B cell (primary cell): ENCODE measurements at regions not wholly inside any gene's neighbourhood (a gene's known extent, or its start where the extent isn't known, plus 50 kb on each side); places are given as distances from the start of the nearest gene placed in this dataset.

Experiments
- ATAC-seq: fragments of 200-7000 bp; cut with Tn5 transposase; one replicate; pipeline ENCODE4 v1.10.0; 2021; ENCODE audit warnings: low read depth, mild to moderate bottlenecking, moderate number of reproducible peaks, moderate library complexity
- CTCF ChIA-PET: fragments of 350-600 bp; sonication (Branson Sonifier 250); formaldehyde crosslinking; loops from one replicate; lab custom pipeline; 2021; ENCODE audit warnings: antibody characterized with exemption, inconsistent platforms; lab: Charles Lee
- POLR2A ChIA-PET: fragments of 350-600 bp; sonication (Branson Sonifier 250); formaldehyde crosslinking; loops from one replicate; lab custom pipeline; 2021; ENCODE audit warnings: antibody characterized with exemption; lab: Charles Lee
- DNase-seq: peaks from one replicate; pipeline ENCODE4 v3.0.0; 2013
- H2AFZ ChIP-seq: 2 replicates; pipeline ENCODE4 v1.6.1; 2012; ENCODE audit warnings: mild to moderate bottlenecking, low read depth, low read length; ENCODE audit not compliant: insufficient read depth, poor library complexity, severe bottlenecking
- H3K27ac ChIP-seq, 2 donors: 1 replicate in 1 of 2; 2 replicates in 1 of 2; pipeline ENCODE4 v1.5.1; 2012 to 2013; ENCODE audit warnings: low read length in 2 of 2, mild to moderate bottlenecking in 2 of 2, moderate library complexity in 1 of 2
- H3K27me3 ChIP-seq, 4 experiments: fragments of 200-600 bp in 1 of 4; sonication (generic) in 1 of 4; replicated peaks in 1 of 4; 1 replicate in 2 of 4; 2 replicates in 2 of 4; pipeline versions ENCODE4 v1.6.1 to v1.7.0; 2013 to 2016; ENCODE audit warnings: low read length in 3 of 4, mild to moderate bottlenecking in 2 of 4, mixed read lengths in 1 of 4, moderate library complexity in 1 of 4; ENCODE audit not compliant: insufficient read depth in 4 of 4, control insufficient read depth in 3 of 4; ENCODE audit errors: control extremely low read depth in 1 of 4
- H3K36me3 ChIP-seq, 2 experiments: replicated peaks in 1 of 2; 1 replicate in 1 of 2; 2 replicates in 1 of 2; pipeline versions ENCODE4 v1.6.1 to v1.7.1; 2013; ENCODE audit warnings: low read length in 1 of 2; ENCODE audit not compliant: insufficient read depth in 2 of 2, control insufficient read depth in 1 of 2; ENCODE audit errors: control extremely low read depth in 1 of 2, extremely low read depth in 1 of 2
- H3K4me1 ChIP-seq, 2 donors: fragments of 200-600 bp in 1 of 2; sonication (generic) in 1 of 2; 1 replicate in 1 of 2; 2 replicates in 1 of 2; pipeline versions ENCODE4 v1.5.1 to v1.6.1; 2013 to 2017; ENCODE audit warnings: low read length in 2 of 2; ENCODE audit not compliant: control insufficient read depth in 2 of 2, insufficient read depth in 2 of 2
- H3K4me2 ChIP-seq: replicated peaks from 2 replicates; pipeline ENCODE3; 2012; ENCODE audit warnings: mild to moderate bottlenecking, low read depth, low read length; ENCODE audit not compliant: poor library complexity, severe bottlenecking
- H3K4me3 ChIP-seq, 5 experiments: fragments of 200-600 bp in 1 of 5; sonication (generic) in 1 of 5; 1 replicate in 3 of 5; 2 replicates in 2 of 5; pipeline versions ENCODE4 v1.5.1 to v1.7.0; 2011 to 2016; ENCODE audit warnings: low read length in 4 of 5, mild to moderate bottlenecking in 4 of 5, low read depth in 2 of 5, control low read depth in 1 of 5, moderate library complexity in 1 of 5; ENCODE audit not compliant: insufficient read depth in 1 of 5; ENCODE audit errors: control extremely low read depth in 1 of 5, extremely low read depth in 1 of 5
- H3K79me2 ChIP-seq: fragments of 200-600 bp; sonication (generic); one replicate; pipeline ENCODE4 v1.6.0; 2016; ENCODE audit warnings: low read length; ENCODE audit not compliant: control insufficient read depth, insufficient read depth
- H3K9ac ChIP-seq: fragments of 200-600 bp; sonication (generic); 2 replicates; pipeline ENCODE4 v1.6.1; 2017; ENCODE audit warnings: mild to moderate bottlenecking, low read length, moderate library complexity
- H3K9me3 ChIP-seq, 3 donors: one replicate each; pipeline versions ENCODE4 v1.6.1 to v1.7.1; 2013; ENCODE audit warnings: low read length in 2 of 3; ENCODE audit not compliant: control insufficient read depth in 2 of 3, insufficient read depth in 1 of 3; ENCODE audit errors: control extremely low read depth in 1 of 3
- H4K20me1 ChIP-seq: 2 replicates; pipeline ENCODE4 v1.6.0; 2012; ENCODE audit warnings: mild to moderate bottlenecking, low read length; ENCODE audit not compliant: insufficient read depth, control insufficient read depth, poor library complexity, severe bottlenecking
- H3K27ac Mint-ChIP-seq: one replicate; pipeline ENCODE4 v1.8.0; 2021; ENCODE audit warnings: mixed read lengths
- H3K27me3 Mint-ChIP-seq: one replicate; pipeline ENCODE4 v1.8.0; 2021; ENCODE audit warnings: mixed read lengths
- H3K4me1 Mint-ChIP-seq: one replicate; pipeline ENCODE4 v1.8.0; 2021; ENCODE audit warnings: mixed read lengths
- H3K4me3 Mint-ChIP-seq: one replicate; pipeline ENCODE4 v1.8.0; 2021; ENCODE audit warnings: mixed read lengths
- H3K9me3 Mint-ChIP-seq: one replicate; pipeline ENCODE4 v1.8.0; 2022; ENCODE audit warnings: mixed read lengths; ENCODE audit not compliant: insufficient read depth
- EZH2 ChIP-seq: IDR thresholded peaks from 2 replicates; pipeline ENCODE4 v1.6.1; 2012; ENCODE audit warnings: borderline replicate concordance, low read depth, mild to moderate bottlenecking, moderate library complexity, low read length; ENCODE audit not compliant: insufficient read depth, poor library complexity, severe bottlenecking
- WGBS: methylation state at CpG from one replicate; pipeline ENCODE4 v1.1.5; 2013; ENCODE audit warnings: missing lambda C conversion rate; ENCODE audit not compliant: insufficient coverage; 5-methylcytosine and 5-hydroxymethylcytosine counted together
- intact Hi-C: fragments of 100-400 bp; cut with micrococcal nuclease; formaldehyde crosslinking; loops from one replicate; pipeline ENCODE4 v1.10.0; 2022
- TF ChIP-seq, protein P1 (sequence below): fragments of 200-600 bp; IDR thresholded peaks from one replicate; pipeline ENCODE4 v1.8.0; 2022; ENCODE audit warnings: antibody characterized with exemption, mild to moderate bottlenecking

DNA sequence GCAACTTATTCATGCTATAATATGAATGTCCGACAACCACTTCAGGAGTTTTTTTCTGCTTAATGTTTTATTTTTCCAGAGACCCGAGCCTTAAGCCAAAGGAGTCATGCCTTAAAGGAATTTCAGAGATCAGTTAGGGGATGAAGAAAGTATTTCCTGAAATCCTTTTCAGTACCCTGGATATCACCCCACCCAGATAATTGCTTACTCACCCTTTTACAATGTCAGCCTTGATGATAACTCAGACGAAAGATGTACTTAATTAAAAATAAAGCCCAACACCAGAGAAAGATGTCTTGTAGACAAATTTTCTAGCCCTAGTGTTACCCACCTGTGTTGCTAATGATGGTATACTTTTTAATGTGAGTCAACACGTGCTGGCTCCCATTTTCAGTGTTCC is 124.1 kb downstream of the XCL2 start:
- Mint-ChIP-seq H3K4me1 (no peaks in the 10 kb centered on the region), H3K27ac (no peak overlapping the region), H3K9me3 (no peaks in the 10 kb centered on the region), H3K27me3 (peaks cover 22% of the 10 kb centered on the region), H3K4me3 (no peak overlapping the region)
- H3K9ac ChIP-seq = no peak overlapping the region
- H3K4me2 ChIP-seq = no peak overlapping the region
- no peak for TF ChIP-seq EZH2
- TF ChIP-seq, protein P1, sequence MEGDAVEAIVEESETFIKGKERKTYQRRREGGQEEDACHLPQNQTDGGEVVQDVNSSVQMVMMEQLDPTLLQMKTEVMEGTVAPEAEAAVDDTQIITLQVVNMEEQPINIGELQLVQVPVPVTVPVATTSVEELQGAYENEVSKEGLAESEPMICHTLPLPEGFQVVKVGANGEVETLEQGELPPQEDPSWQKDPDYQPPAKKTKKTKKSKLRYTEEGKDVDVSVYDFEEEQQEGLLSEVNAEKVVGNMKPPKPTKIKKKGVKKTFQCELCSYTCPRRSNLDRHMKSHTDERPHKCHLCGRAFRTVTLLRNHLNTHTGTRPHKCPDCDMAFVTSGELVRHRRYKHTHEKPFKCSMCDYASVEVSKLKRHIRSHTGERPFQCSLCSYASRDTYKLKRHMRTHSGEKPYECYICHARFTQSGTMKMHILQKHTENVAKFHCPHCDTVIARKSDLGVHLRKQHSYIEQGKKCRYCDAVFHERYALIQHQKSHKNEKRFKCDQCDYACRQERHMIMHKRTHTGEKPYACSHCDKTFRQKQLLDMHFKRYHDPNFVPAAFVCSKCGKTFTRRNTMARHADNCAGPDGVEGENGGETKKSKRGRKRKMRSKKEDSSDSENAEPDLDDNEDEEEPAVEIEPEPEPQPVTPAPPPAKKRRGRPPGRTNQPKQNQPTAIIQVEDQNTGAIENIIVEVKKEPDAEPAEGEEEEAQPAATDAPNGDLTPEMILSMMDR = no peak
- no peak for DNase-seq
- H3K79me2 ChIP-seq = no peaks in the 10 kb centered on the region
- no peaks in the 10 kb centered on the region for H4K20me1 ChIP-seq
- H3K4me3 ChIP-seq = no peak overlapping the region
- no CpG with 5 or more reads among the region's 4 CpGs for WGBS
- intact Hi-C loops = no loop called here
- ChIA-PET CTCF (interaction anchor here (1.5 kb wide), 1 partner anchor 77 kb away, joined by 4 read pairs; no protein-coding TSS in a partner anchor), POLR2A (no interaction called here)
- no peaks in the 10 kb centered on the region for H3K36me3 ChIP-seq
- H3K27ac ChIP-seq = no peak overlapping the region
- H3K27me3 ChIP-seq = no peaks in the 10 kb centered on the region
- ATAC-seq = no peak
- H3K9me3 ChIP-seq = no peaks in the 10 kb centered on the region
- no peaks in the 10 kb centered on the region for H3K4me1 ChIP-seq
- H2AFZ ChIP-seq = no peak overlapping the region

DNA sequence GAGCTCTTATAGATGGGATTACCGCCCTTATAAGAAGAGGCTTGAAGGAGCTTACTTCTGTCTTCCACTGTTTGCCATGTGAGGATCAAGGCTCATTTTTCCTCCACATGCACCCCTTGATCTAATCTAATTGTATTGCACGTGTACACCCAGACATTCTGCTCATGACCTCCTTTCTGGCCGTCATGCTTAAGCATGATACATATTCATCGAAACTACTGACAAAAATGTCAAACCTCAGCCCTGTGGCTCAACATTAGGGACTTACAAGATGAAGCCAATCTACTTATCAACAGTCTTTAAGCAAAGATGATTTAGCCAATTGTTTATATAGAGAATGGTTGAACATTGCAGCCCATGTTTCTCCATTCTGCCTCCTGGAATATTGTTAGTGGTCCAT is 127.6 kb downstream of the XCL2 start:
- ChIA-PET POLR2A (no interaction called here), CTCF (no interaction called here)
- Histone ChIP-seq H3K4me1 (no peaks in the 10 kb centered on the region), H3K36me3 (no peaks in the 10 kb centered on the region), H3K4me3 (no peak overlapping the region), H3K9me3 (no peaks in the 10 kb centered on the region), H3K79me2 (no peaks in the 10 kb centered on the region), H4K20me1 (no peaks in the 10 kb centered on the region), H3K4me2 (no peak overlapping the region), H2AFZ (no peak overlapping the region), H3K9ac (no peak overlapping the region), H3K27ac (no peak overlapping the region), H3K27me3 (no peaks in the 10 kb centered on the region)
- DNase-seq (no peak), ATAC-seq (no peak)
- no peak for TF ChIP-seq EZH2
- TF ChIP-seq, protein P1 = no peak
- no peak overlapping the region for H3K4me3 Mint-ChIP-seq
- no peaks in the 10 kb centered on the region for H3K9me3 Mint-ChIP-seq
- H3K4me1 Mint-ChIP-seq = no peaks in the 10 kb centered on the region
- peaks cover 8% of the 10 kb centered on the region for H3K27me3 Mint-ChIP-seq
- 100% methylated on average over 2 of the region's 4 CpGs for WGBS
- no peak overlapping the region for H3K27ac Mint-ChIP-seq
- intact Hi-C loops = no loop called here
